ENCODE measurements at regions not wholly inside any gene's neighbourhood (a gene's known extent, or its start where the extent isn't known, plus 50 kb on each side); places are given as distances from the start of the nearest gene placed in this dataset.

DNA sequence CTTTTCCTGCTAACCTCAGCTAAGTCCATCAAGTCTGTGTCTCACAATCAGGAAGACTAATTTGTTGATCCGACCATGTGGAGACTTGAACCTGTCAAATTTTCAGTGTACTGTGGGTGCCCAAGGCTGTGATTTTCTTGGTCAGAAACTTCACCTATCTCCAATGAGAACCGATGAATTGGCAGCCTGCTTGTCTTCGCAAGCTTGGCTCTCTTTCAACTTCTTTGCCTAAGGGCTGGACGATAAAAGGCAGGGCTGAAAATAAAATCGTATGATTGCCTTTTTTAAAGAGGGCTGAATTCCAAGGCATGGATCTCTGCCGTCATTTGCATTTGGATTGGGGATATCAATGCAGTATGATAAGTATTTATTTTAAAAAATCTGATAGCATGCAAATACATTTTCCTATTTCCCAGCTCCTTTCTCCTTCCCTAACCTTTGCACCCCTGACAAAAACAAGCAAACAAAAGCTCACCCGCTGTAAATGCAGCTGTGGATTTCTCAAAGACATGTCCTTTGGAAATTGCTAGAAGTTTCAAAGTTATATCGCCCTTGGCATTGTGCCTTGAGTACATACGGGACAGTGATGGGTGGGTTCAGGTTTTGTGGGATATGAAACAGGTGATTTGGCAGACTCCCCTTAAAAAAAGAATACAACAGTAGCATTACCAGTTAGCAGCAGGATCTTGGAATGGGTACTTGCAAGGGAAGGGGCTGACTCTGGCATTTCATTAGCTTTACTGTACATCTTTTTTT is 80.6 kb downstream of the NPTX2 start:
- peaks cover 0 to 1% of the 10 kb centered on the region in 2 donors for H3K27me3 ChIP-seq (ENCODE audit: control insufficient read depth in 1 of 2, insufficient read depth in 2 of 2, low read length in 1 of 2)
- no peak overlapping the region for H3K4me3 ChIP-seq (ENCODE audit: low read length in 2 of 2)
- no peaks in the 10 kb centered on the region for H3K4me1 ChIP-seq (ENCODE audit: control insufficient read depth in 1 of 2, insufficient read depth in 2 of 2, low read length in 2 of 2)
- DNase-seq (no peak), ATAC-seq (ENCODE audit: low FRiP score) (no peak)
- intact Hi-C loops (cut with DNase I) = no loop called here
- H3K9me3 ChIP-seq (ENCODE audit: control insufficient read depth, low read length) = peaks cover 8% of the 10 kb centered on the region
- no peaks in the 10 kb centered on the region for H3K36me3 ChIP-seq (ENCODE audit: control insufficient read depth in 1 of 2, insufficient read depth in 2 of 2, low read length in 1 of 2)
- no peak overlapping the region for H3K27ac ChIP-seq (ENCODE audit: low read depth in 1 of 2, low read length in 2 of 2)
- whole genome bisulfite sequencing, 2 donors = 75 to 76% methylated on average over 9 of the region's 9 CpGs

DNA sequence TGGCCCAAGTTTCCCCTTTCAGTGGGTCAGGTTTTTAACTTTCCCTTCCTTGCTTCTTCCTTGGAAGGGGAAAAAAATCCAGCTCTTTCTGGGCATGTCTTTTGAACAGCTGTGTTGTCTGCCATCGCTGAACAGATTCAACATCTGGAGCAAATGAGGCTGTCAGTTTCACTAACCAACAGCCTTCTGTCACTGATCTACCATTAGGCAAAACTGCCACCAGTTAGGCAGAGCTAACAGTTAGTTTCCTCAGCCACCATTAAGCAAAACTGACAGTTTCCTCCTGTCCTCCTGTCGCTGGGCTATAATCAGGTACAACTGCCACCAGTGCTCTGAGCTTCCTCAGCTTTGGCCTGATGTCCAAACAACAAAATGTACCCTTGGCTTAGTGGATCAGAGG is 81.9 kb downstream of the NPTX2 start:
- Histone ChIP-seq H3K27ac (ENCODE audit: low read depth in 1 of 2, low read length in 2 of 2) (no peak overlapping the region), H3K4me3 (ENCODE audit: low read length in 2 of 2) (no peak overlapping the region), H3K9me3 (ENCODE audit: control insufficient read depth, low read length) (peaks cover 4% of the 10 kb centered on the region), H3K4me1 (ENCODE audit: control insufficient read depth in 1 of 2, insufficient read depth in 2 of 2, low read length in 2 of 2) (no peaks in the 10 kb centered on the region), H3K27me3 (ENCODE audit: control insufficient read depth in 1 of 2, insufficient read depth in 2 of 2, low read length in 1 of 2) (peaks cover 0 to 1% of the 10 kb centered on the region in 2 donors), H3K36me3 (ENCODE audit: control insufficient read depth in 1 of 2, insufficient read depth in 2 of 2, low read length in 1 of 2) (no peaks in the 10 kb centered on the region)
- intact Hi-C loops (cut with DNase I) = no loop called here
- ATAC-seq (ENCODE audit: low FRiP score) (no peak), DNase-seq (no peak)
- WGBS, 2 donors = 72 to 74% methylated on average over 2 of the region's 2 CpGs

DNA sequence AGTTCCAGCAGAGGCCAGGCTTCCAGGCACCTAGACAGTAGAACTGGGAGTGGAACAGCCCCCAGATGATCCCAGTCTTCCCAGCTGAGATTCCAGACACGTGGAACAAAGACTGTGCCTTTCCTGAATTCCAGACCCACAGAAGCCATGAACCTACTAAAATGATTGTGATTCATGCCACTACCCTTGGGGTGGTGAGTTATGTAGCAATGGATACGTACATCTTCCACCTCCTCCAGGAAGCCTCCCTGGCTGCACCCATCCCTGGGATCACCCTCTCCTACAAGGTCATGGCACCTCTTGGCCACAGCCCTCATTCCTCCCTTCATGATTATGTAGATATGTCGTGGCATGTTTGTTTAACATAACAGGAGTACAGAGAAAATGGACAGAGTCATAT is 83.4 kb downstream of the NPTX2 start:
- no peaks in the 10 kb centered on the region for H3K4me1 ChIP-seq (ENCODE audit: control insufficient read depth in 1 of 2, insufficient read depth in 2 of 2, low read length in 2 of 2)
- H3K27ac ChIP-seq (ENCODE audit: low read depth in 1 of 2, low read length in 2 of 2) = no peak overlapping the region
- WGBS, 2 donors = 56 to 60% methylated on average over 3 of the region's 3 CpGs
- H3K4me3 ChIP-seq (ENCODE audit: low read length in 2 of 2) = no peak overlapping the region
- H3K36me3 ChIP-seq (ENCODE audit: control insufficient read depth in 1 of 2, insufficient read depth in 2 of 2, low read length in 1 of 2) = no peaks in the 10 kb centered on the region
- intact Hi-C loops (cut with DNase I) = no loop called here
- no peak for ATAC-seq (ENCODE audit: low FRiP score)
- no peak for DNase-seq
- peaks cover 4% of the 10 kb centered on the region for H3K9me3 ChIP-seq (ENCODE audit: control insufficient read depth, low read length)
- peaks cover 0 to 1% of the 10 kb centered on the region in 2 donors for H3K27me3 ChIP-seq (ENCODE audit: control insufficient read depth in 1 of 2, insufficient read depth in 2 of 2, low read length in 1 of 2)

DNA sequence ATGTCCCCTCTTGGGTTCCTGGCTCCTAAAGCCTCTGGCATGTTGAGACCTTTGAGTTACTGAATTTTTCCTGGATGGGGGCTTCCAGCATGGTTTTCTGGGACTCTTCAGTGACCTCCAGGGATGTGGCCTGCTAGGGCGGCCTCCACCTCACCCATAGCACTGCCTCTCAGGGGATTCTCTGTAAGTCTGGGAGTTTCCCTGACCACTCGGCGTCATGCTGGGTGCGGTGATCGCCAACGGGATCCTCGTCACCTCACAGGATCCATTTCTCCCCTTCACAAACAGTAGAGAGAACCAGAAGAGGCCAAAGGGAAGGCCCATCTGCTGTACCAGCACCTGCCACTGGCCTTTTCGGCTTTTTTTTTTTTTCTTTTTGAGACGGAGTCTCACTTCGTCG is 84.3 kb downstream of the NPTX2 start:
- Histone ChIP-seq H3K27ac (ENCODE audit: low read depth in 1 of 2, low read length in 2 of 2) (no peak overlapping the region), H3K36me3 (ENCODE audit: control insufficient read depth in 1 of 2, insufficient read depth in 2 of 2, low read length in 1 of 2) (no peaks in the 10 kb centered on the region), H3K27me3 (ENCODE audit: control insufficient read depth in 1 of 2, insufficient read depth in 2 of 2, low read length in 1 of 2) (peaks cover 0 to 3% of the 10 kb centered on the region in 2 donors), H3K4me3 (ENCODE audit: low read length in 2 of 2) (no peak overlapping the region), H3K9me3 (ENCODE audit: control insufficient read depth, low read length) (peaks cover 4% of the 10 kb centered on the region), H3K4me1 (ENCODE audit: control insufficient read depth in 1 of 2, insufficient read depth in 2 of 2, low read length in 2 of 2) (no peaks in the 10 kb centered on the region)
- ATAC-seq (ENCODE audit: low FRiP score) (no peak), DNase-seq (no peak)
- intact Hi-C loops (cut with DNase I) = no loop called here
- WGBS, 2 donors = 81 to 83% methylated on average over 11 of the region's 11 CpGs

DNA sequence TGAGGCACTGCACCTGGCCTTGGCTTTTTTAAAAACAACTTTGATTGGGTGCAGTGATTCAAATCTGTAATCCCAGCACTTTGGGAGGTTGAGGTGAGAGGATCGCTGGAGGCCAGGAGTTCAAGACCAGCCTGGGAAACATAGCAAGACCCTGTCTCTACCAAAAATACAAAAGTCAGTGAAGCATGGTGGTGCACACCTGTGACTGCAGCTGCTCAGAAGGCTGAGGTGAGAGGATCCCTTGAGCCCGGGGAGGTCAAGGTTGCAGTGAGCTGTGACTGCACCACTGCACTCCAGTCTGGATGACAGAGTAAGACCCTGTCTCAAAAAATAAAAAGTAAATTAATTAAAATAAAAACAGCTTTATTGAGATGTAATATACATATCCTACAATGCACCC is 84.9 kb downstream of the NPTX2 start:
- peaks cover 4% of the 10 kb centered on the region for H3K9me3 ChIP-seq (ENCODE audit: control insufficient read depth, low read length)
- no peak overlapping the region for H3K27ac ChIP-seq (ENCODE audit: low read depth in 1 of 2, low read length in 2 of 2)
- H3K4me3 ChIP-seq (ENCODE audit: low read length in 2 of 2) = no peak overlapping the region
- no peak for DNase-seq
- intact Hi-C loops (cut with DNase I) = no loop called here
- no peak for ATAC-seq (ENCODE audit: low FRiP score)
- H3K4me1 ChIP-seq (ENCODE audit: control insufficient read depth in 1 of 2, insufficient read depth in 2 of 2, low read length in 2 of 2) = no peaks in the 10 kb centered on the region
- H3K36me3 ChIP-seq (ENCODE audit: control insufficient read depth in 1 of 2, insufficient read depth in 2 of 2, low read length in 1 of 2) = no peaks in the 10 kb centered on the region
- peaks cover 0 to 3% of the 10 kb centered on the region in 2 donors for H3K27me3 ChIP-seq (ENCODE audit: control insufficient read depth in 1 of 2, insufficient read depth in 2 of 2, low read length in 1 of 2)
- 92 to 93% methylated on average over 2 of the region's 2 CpGs for WGBS, 2 donors

DNA sequence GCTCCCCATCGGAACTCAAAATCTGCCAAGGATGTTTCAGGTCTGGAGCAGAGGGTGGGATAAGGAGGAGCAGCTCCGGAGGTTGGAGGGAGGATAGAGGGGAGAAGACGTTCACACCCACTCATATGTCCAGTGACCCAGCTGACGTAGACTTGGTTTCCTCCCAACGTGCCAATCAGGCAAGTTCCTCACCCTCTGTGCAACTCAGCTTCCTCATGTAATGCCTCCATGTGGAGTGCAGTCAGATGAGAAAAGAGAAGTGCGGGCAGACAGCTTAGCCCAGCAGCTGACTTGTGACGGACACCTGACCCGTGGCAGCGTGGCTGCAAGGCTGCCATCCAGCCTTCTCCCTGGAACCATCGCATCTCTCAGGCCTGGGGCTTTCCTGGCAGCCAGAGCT is 86.8 kb downstream of the NPTX2 start:
- peaks cover 2% of the 10 kb centered on the region for H3K9me3 ChIP-seq (ENCODE audit: control insufficient read depth, low read length)
- intact Hi-C loops (cut with DNase I) = no loop called here
- H3K4me3 ChIP-seq (ENCODE audit: low read length in 2 of 2) = no peak overlapping the region
- H3K27ac ChIP-seq (ENCODE audit: low read depth in 1 of 2, low read length in 2 of 2) = no peak overlapping the region
- no peaks in the 10 kb centered on the region for H3K4me1 ChIP-seq (ENCODE audit: control insufficient read depth in 1 of 2, insufficient read depth in 2 of 2, low read length in 2 of 2)
- ATAC-seq (ENCODE audit: low FRiP score) = no peak
- WGBS, 2 donors = 61 to 65% methylated on average over 10 of the region's 10 CpGs
- peak in 1 of 2 donors; percentile 41 for DNase-seq
- H3K36me3 ChIP-seq (ENCODE audit: control insufficient read depth in 1 of 2, insufficient read depth in 2 of 2, low read length in 1 of 2) = no peaks in the 10 kb centered on the region
- H3K27me3 ChIP-seq (ENCODE audit: control insufficient read depth in 1 of 2, insufficient read depth in 2 of 2, low read length in 1 of 2) = peaks cover 0 to 3% of the 10 kb centered on the region in 2 donors

DNA sequence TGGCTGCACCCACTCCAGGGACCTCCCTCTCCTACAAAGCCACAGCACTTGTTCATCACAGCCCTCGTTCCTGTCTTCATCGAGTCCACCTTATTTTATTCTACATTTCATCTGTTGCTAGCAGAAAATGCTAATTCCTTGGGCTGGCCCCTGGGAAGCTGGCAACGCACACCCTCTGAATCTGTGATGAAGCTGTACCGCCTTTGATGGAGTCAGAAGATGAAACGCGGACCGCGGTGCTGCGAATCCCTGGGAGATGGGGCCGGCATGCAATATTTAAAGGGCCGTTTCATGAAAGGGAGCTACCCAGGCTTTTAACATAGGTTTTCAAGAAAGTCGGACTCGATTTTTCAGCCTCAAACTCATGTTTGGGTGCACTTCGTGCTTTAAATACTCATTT is 88.5 kb downstream of the NPTX2 start:
- no peak overlapping the region for H3K27ac ChIP-seq (ENCODE audit: low read depth in 1 of 2, low read length in 2 of 2)
- no peak for DNase-seq
- no peak overlapping the region for H3K4me3 ChIP-seq (ENCODE audit: low read length in 2 of 2)
- H3K4me1 ChIP-seq (ENCODE audit: control insufficient read depth in 1 of 2, insufficient read depth in 2 of 2, low read length in 2 of 2) = no peaks in the 10 kb centered on the region
- H3K9me3 ChIP-seq (ENCODE audit: control insufficient read depth, low read length) = peaks cover 1% of the 10 kb centered on the region
- peaks cover 0 to 3% of the 10 kb centered on the region in 2 donors for H3K27me3 ChIP-seq (ENCODE audit: control insufficient read depth in 1 of 2, insufficient read depth in 2 of 2, low read length in 1 of 2)
- no peaks in the 10 kb centered on the region for H3K36me3 ChIP-seq (ENCODE audit: control insufficient read depth in 1 of 2, insufficient read depth in 2 of 2, low read length in 1 of 2)
- 47 to 48% methylated on average over 14 of the region's 14 CpGs for WGBS, 2 donors
- no peak for ATAC-seq (ENCODE audit: low FRiP score)
- intact Hi-C loops (cut with DNase I) = no loop called here

DNA sequence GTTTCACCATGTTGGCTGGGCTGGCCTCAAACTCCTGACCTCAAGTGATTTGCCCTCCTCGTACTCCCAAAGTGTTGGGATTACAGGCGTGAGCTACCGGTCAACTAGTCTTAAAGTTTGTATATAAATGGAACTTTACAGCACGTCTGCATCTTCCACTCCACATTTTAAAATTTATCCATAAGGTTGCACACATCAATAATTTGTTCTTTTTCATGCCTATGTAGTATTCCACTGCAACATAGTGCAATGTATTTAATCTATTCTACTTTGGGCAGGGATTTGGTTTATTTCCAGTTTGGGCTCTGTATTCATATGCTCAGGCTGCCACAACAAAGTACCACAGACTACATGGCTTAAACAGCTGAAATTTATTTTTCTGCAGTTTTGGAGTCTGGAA is 90.0 kb downstream of the NPTX2 start:
- no peak for ATAC-seq (ENCODE audit: low FRiP score)
- Histone ChIP-seq H3K4me3 (ENCODE audit: low read length in 2 of 2) (no peak overlapping the region), H3K27ac (ENCODE audit: low read depth in 1 of 2, low read length in 2 of 2) (no peak overlapping the region), H3K36me3 (ENCODE audit: control insufficient read depth in 1 of 2, insufficient read depth in 2 of 2, low read length in 1 of 2) (no peaks in the 10 kb centered on the region), H3K4me1 (ENCODE audit: control insufficient read depth in 1 of 2, insufficient read depth in 2 of 2, low read length in 2 of 2) (no peaks in the 10 kb centered on the region), H3K27me3 (ENCODE audit: control insufficient read depth in 1 of 2, insufficient read depth in 2 of 2, low read length in 1 of 2) (peaks cover 0 to 3% of the 10 kb centered on the region in 2 donors), H3K9me3 (ENCODE audit: control insufficient read depth, low read length) (no peaks in the 10 kb centered on the region)
- 75 to 82% methylated on average over 4 of the region's 4 CpGs for WGBS, 2 donors
- intact Hi-C loops (cut with DNase I) = no loop called here
- no peak for DNase-seq

DNA sequence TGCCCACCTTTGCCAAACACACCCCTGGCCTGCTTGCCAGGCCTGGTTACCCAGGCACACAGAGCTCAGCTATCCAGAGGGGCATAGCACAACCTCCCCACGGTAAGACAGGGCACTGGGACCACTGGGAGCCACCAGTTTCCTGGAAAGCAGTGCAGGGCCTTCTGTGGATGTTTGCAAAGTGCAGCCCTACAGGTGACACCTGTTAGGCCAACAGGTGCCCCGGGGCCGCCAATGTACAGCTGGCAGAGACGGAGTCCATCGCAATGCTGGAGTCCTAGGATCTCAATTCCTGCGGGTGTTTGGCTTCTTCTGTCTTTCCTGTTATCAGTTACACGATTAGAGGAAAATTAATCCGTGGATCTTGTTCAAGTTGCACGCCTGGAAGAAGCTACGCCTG is 94.9 kb downstream of the NPTX2 start:
- Histone ChIP-seq H3K36me3 (ENCODE audit: control insufficient read depth in 1 of 2, insufficient read depth in 2 of 2, low read length in 1 of 2) (no peaks in the 10 kb centered on the region), H3K4me3 (ENCODE audit: low read length in 2 of 2) (no peak overlapping the region), H3K27me3 (ENCODE audit: control insufficient read depth in 1 of 2, insufficient read depth in 2 of 2, low read length in 1 of 2) (no peaks in the 10 kb centered on the region), H3K4me1 (ENCODE audit: control insufficient read depth in 1 of 2, insufficient read depth in 2 of 2, low read length in 2 of 2) (no peaks in the 10 kb centered on the region), H3K9me3 (ENCODE audit: control insufficient read depth, low read length) (no peaks in the 10 kb centered on the region), H3K27ac (ENCODE audit: low read depth in 1 of 2, low read length in 2 of 2) (no peak overlapping the region)
- ATAC-seq (ENCODE audit: low FRiP score) (no peak), DNase-seq (no peak)
- intact Hi-C loops (cut with DNase I) = no loop called here
- WGBS, 2 donors = 89 to 93% methylated on average over 10 of the region's 10 CpGs
